Stimulated activated CD4-positive, alpha-beta T cell treated with anti-CD3 and anti-CD28 coated beads, TNF-alpha, amount 100 ng/mL, for 1 hour (primary cell): ENCODE measurements at regions not wholly inside any gene's neighbourhood (a gene's known extent, or its start where the extent isn't known, plus 50 kb on each side); places are given as distances from the start of the nearest gene placed in this dataset.
"Not testable (repeated sequence)": the region's sequence is repeated elsewhere in the genome, so short reads cannot be mapped to it uniquely, and the experiment has no call there.

Experiments
- DNase-seq, 3 donors: peaks; one replicate each; pipeline ENCODE4 v3.0.0-alpha.2; 2020; ENCODE audit warnings: low read depth in 3 of 3, low spot score in 1 of 3

DNA sequence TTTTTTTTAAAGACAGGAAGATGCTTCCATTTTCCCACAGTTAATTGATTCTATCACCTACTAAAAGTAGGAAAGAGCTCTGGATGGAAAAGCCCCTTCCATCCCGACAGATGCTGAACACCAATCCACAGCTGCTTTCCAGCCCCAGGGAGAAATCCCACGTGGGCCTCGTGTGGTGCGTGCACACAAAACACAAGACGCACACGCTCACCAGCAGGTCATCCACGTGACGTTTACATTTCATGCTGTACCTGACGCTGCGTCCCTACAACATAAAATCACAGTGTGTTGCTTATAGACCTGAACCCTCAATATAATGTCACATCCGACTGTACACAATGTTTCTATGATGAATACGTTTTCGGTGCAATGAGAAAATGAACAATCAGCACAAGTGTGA is 50.2 kb upstream of the DACT2 start:
- DNase-seq = no peak

DNA sequence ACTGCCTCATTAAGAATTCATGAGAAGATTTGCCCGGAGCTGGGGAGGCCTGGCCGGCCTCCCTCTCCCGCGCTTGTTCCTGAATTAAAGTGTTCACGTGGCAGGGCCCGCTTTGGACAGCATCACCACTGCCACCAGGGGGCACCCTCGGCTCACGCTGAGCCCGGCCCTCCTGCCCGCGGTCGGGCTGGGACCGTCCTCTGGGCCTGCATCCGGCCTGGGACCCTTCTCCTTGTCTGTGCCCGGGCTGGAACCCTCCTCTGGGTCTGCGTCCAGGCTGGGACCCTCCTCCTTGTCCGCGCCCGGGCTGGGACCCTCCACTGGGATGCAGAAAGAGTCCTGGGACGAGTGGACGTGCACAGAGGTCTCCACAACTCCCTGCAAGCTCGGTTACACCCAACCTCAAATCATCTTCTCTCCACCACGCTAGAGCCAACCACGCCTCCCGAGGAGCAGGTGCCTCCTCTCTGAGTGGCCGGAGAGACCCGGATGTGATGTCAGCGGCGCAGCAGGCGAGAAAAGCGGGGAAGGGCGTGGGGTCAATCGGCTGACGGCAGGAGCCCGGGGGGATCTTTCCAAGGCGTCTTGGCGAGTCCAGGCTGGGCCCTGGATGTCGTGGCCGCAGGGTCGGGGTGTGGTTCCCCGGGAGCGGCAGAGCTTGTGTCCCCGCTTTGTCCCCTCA is 50.9 kb upstream of the DACT2 start:
- DNase-seq = peak in 2 of 3 donors; percentile 29 to 52

DNA sequence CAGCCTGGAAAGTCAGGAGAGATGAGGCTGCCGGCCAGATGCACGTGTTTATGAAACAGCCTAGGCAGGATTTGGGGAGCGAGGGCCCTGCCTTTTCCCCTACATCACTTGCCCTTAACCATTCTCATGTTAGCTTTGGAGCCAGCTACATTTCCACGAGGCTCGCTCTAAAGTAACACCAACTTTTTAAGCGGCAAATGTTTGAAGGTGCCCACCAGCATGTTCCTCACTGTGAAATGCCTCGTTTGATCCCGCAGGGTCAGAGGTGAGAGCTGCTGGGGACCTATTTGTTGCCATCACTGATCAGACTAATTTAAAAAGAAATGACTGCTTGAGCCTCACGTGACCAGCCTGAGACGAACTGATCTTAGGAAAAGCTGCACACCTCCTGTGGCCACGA is 51.6 kb upstream of the DACT2 start:
- DNase-seq = no peak

DNA sequence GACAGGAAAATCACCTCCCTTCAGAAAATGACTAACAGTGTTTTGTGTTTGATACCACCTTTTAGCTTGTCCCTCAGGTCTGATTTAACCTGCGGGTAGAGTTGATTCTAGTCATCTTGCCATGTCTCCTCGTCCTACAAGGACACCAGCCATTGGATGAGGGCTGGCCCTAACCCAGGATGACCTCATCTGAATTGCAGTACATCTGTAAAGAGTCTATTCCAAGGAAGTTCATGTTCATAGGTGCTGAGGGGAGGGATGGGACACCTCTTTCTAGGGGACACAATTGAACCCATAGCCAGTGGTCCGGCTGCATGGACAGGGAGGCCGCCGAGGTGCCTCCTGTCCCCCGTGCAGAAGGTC is 52.0 kb upstream of the DACT2 start:
- DNase-seq = no peak

DNA sequence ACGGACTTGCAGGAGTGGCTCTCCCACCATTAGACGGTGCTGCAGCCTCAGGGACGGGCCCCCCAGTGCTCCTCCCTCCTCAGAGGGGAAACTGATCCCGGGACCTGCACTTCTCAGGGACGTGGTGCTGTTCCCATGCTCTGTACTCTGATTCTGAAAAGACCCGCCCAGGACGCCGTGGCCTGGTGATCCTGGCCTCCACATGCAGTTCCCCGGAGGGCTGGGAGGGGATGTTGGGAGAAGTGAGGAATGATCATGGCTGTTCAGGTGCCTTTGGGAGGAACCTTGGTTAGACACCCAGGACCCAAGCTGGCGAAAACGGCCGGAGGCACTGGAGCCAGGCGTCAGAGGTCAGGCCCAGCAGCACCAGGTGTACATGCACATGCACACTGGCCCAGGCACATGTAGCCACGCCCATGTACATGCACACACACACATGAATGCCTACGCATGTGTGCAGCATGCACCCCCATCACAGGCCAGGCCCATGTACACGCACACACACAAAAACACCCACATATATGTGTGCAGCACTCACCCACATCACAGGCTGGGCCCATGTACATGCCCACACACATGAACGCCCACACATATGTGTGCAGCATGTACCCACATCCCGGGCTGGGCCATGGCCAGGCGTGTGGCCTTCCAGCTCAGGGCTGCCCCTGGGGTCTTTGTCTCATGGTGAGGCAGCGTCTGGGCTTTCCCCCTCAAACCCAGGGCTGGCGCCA is 52.6 kb upstream of the DACT2 start:
- no peak for DNase-seq

DNA sequence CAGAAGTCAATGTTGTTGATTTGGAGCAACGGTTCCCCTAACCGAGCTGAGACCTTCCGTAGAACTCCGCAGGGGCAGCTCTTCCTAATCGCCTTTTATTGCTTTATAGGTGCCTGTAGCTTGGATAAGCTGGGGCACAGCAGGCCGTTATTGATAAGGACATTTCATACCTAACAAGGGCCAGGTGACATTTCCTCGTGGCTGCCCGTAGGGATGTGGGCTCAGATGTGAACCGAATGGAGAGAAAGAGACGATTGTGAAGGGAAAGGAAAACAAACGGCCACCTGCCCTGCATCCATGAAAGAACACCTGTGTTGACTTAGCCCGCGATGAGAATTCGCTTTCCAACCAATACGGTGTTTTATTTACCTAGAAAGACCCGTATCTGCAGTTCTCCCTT is 53.3 kb upstream of the DACT2 start:
- no peak for DNase-seq

DNA sequence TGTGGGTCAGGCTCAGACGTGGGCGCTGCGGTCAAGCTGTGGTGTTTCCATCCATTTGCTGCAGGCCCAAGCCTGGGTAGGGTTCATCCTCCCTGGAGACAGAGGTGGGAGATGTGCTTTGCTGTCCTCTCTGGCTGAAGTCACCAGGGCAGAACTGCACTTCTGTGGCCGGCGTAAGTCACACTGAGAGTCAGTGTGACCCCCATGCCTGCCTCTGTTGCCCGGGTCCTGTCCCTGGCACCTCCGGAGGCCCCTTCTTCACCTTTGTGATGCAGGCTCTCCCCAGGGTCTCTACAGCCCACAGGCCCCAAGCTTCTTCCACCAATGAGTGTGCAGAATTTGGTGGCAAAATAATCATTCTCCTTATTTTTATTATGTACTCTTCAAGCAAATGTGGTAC is 53.8 kb upstream of the DACT2 start:
- DNase-seq = no peak

DNA sequence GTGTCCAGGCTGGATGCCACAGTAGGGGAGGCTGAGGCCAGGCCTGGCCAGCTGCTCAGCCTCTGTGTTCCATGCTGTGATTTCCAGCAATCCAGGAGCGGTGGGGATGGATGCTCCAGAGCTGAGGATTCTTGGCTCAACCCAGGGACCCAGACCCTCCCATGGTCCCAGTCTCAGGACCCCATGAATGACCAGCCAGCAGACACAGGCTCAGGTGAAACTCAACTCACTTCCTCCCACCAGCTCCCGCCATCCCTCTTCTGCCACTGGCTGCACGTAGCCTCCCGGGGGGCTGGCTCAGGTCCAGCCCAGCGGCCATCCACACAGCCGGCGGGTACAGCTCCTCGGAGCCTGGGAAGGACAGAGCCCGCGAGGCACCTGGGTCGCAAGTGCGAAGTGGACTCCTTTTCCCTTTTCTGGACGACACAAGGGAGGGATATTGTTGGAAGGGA is 54.5 kb upstream of the DACT2 start:
- DNase-seq = no peak

DNA sequence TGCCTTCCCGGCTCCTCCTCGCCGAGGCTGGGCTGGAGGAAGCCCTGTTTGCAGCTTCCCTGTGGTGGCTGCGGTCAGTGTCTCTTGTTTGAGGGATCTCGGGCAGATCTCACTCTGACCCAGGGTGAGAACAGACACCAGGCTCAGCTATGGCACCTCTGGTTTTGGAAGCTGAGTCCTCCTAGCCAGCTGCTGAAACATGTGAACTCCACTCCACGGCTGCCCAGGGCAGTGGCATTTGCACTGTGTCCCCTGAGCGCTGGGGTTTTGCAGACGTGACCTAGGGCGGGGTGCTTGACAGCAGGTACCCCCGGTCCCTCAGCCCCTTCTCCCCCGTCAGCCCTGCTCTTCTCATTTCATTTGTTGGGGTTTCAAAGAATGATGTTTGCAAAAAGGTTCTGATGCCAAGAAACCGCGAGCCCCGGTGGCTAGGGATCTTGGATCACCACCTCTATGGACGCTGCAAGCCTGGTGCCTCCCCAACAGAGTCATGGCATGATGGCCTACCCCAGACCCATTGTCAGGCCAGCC is 55.0 kb upstream of the DACT2 start:
- no peak for DNase-seq

DNA sequence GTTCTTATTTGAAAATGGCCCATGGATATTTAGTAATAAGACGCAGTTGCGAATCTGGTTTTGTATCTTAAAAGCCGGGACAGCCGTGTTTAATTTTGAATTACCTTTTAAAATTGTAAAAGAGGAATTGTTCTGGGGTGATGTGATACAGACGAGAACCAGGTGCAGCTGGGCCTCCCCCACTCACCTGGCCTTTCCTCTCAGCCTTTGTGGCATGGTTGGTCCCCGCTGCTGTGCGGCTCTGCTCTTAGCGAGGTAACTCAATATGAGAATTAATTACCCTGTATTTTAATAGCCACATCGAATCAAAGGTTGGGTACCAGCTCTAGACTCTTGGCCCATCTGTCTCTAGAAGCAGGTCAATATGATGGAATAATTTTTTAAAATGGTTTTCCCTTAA is 56.5 kb upstream of the DACT2 start:
- no peak for DNase-seq

DNA sequence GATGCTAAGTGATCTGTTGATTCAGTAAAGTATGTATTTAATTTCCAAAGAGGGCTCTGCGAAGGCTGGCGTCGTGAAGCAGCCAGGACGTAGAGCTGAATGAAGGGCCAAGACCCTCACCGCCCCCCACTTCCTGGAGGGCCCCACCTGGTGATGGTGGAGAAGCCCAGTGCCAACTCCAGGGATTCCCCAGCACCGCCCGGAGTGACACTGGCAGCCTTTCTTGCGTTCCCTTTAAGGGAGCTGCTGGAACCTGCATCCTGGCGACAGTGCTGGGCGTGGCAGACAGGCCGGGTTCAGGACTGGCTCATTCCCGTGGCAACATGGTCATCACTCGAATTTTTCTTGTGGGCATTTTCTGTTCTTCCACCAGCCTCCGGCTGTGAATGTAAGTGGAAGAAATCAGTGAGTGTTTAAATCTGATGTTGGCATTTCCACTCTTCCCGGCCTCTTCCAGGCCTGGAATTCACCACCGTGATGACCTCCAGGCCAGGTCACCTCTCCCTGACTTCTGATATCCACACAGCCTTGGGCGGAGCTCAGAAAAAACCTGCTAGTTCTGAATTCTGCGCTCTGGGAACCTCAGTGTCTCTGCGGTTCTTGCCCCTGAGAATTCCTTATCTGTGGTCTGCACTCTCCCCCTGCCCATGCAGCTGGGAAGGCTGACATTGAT is 57.4 kb upstream of the DACT2 start:
- no peak for DNase-seq

DNA sequence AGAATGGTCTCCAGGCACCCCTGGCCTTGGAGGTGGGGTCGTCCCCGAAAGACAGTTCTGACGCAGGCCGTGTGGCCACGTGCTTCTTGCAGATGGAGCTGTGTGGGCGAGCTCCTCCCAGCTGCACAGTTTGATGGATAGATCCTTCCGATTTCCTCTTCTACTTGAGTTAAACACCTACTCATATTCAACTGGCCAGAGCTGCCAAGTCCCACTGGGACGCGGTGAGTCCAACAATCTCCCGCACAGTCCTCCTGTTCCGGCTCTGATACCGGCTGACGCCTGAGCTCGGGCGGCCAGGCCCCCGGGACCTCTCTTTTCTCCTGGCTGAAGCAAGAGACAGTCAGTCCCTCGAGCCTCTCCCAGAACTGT is 57.9 kb upstream of the DACT2 start:
- DNase-seq = no peak

DNA sequence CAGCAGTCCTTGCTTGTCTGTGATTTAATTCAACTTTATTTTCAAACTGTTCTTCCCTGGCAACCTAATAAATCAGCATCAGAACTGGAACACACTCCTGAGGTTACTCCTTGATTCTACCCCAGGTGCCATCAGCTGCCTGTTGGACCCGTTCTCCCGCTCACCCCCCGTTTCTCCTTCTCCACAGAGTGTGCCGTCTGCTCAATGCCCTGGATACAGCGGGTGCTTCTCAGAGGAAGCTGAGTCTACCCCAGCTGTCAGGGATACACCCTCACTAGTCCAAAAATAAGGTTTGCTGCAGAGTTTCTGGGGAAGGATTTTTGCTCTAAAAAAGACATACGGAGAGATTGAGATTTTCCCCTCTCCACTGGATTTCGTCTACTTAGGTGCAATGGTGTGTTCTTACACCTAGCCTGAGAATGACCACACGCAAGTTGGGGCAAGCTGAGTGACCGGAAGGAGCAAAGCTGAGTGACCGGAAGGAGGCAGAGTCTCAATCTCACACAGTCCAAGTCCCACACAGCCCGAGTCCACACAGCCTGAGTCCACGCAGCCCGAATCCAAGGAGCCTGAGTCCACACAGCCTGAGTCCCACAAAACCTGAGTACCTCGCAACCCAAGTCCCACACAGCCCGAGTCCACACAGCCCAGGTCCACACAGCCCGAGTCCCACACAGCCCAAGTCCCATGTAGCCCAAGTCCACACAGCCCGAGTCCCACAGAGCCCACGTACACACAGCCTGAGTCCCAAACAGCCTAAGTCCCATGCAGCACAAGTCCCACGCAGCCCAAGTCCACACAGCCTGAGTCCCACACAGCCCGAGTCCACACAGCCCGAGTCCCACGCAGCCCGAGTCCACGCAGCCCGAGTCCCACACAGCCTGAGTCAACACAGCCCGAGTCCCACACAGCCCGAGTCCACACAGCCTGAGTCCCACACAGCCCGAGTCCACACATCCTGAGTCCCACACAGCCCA is 58.6 kb upstream of the DACT2 start:
- no peak for DNase-seq

DNA sequence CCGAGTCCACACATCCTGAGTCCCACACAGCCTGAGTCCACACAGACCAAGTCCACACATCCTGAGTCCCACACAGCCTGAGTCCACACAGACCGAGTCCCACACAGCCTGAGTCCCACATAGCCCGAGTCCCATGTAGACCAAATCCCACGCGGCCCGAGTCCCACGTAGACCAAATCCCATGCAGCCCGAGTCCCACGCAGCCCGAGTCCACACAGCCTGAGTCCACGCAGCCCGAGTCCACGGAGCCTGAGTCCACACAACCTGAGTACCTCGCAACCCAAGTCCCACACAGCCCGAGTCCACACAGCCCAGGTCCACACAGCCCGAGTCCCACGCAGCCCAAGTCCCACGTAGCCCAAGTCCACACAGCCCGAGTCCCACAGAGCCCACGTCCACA is 60.0 kb upstream of the DACT2 start:
- not testable (repeated sequence) for DNase-seq

DNA sequence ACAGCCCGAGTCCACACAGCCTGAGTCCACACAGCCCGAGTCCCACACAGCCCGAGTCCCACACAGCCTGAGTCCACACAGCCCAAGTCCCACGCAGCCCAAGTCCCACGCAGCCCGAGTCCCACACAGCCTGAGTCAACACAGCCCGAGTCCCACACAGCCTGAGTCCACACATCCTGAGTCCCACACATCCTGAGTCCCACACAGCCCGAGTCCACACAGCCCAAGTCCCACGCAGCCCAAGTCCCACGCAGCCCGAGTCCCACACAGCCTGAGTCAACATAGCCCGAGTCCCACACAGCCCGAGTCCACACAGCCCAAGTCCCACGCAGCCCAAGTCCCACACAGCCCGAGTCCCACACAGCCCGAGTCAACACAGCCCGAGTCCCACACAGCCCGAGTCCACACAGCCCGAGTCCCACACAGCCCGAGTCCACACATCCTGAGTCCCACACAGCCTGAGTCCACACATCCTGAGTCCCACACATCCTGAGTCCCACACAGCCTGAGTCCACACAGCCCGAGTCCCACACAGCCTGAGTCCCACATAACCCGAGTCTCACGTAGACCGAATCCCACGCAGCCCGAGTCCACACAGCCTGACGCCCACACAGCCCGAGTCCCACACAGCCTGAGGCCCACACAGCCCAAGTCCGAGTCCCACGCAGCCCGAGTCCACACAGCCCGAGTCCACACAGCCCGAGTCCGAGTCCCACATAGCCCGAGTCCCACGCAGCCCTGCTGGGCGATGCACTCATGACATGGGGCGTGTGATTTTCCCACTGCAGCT is 60.6 kb upstream of the SMOC2 start:
- DNase-seq = not testable (repeated sequence)

DNA sequence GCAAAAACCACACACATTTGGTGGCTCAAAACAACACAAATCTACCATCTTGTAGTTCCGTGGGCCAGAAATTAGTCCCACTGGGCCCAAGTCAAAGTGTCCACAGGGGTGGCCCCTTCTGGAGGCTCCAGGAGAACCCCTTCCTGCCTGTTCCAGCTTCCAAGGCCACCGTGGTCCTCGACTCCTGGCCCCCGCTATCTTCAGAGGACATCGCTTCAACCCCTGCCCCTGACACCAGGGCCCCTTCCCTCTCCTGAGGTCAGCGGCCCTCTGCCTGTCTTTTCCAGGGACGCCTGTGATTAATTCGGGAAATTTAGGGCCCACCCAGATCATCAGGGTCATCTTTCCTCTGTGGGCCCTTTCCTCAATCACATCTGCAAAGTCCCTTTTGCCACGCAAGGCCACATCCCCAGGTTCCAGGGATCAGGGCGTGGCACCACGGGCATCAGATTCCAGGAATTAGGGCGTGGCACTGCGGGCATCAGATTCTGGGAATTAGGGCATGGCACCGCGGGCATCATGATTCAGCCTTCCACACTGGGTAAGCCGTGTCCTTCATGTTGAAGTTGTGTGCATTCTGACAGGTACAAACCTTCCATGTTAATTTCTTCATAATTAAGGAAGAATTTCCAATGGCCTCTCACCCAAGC is 59.9 kb upstream of the SMOC2 start:
- DNase-seq = no peak

DNA sequence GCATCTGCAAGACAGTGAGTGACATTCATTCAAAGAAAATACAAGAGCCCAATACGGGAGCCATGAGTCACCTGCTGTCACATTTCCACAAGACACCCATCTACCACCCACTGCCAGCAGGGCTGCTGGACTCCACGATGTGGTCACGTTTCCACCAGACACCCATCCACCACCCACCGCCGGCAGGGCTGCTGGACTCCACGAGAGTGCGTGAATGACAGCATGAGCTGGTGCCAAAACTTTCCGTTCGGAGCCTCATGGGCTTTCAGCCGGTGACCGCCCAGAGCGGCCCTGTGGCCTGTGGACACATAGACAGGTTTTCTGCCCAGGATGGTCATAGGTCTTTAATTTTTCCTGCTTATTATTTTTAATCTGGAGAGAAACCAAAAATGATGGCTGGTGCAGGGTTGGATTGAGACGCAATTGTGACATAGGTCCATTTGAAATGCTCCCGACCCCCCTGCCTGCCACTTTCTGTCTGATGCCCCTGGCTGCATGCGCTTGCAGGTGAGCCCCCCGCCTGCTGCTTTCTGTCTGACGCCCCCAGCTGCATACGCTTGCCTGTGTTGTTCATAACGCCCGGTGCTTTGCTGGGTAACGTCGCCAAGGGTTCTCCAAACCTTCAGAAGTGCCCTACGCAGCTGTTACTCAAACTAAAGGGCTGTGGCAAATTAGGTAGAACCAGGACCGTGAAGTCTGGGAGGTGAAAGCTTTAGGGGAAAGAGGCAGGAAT is 59.1 kb upstream of the SMOC2 start:
- no peak for DNase-seq

DNA sequence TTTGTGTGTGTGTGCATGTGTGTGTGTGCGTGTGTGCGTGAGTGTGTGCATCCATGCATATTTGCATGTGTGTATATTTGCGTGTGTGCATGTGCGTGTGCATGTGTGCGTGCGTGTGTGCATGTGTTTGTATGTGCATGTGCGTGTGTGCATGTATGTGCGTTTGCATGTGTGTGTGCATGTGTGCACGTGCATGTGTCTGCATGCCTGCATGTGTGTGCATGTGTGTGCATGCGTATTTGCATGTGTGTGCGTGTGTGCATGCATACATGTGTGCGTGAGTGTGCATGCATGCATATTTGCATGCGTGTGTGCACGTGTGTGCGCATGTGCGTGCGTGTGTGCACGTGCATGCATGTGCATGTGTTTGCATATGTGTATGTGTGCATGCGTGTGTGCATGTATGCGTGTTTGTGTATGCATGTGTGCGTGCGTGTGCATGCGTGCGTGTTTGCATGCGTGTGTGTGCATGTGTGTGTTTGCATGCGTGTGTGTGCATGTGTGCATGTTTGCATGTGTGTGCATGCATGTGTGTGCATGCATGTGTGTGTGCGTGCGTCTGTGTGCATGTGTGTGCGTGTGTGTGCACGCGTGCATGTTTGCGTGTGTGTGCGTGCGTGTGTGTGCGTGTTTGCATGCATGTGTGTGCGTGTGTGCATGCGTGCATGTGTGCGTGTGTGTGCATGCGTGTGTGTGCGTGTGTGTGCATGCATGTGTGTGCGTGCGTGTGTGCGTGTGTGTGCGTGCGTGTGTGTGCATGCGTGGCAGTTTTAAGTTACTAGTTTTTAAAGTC is 57.7 kb upstream of the SMOC2 start:
- no peak for DNase-seq
